Testis (tissue), 2 donors: ENCODE measurements at regions not wholly inside any gene's neighbourhood (a gene's known extent, or its start where the extent isn't known, plus 50 kb on each side); places are given as distances from the start of the nearest gene placed in this dataset.

Experiments used
- POLR2A ChIP-seq: fragments of 450-650 bp; IDR thresholded peaks from one replicate; pipeline ENCODE4 v1.6.1; 2017; ENCODE audit warnings: antibody characterized with exemption, mild to moderate bottlenecking, moderate library complexity
- TF ChIP-seq, protein P1 (sequence below), 3 experiments: fragments of 450-650 bp in 2 of 3; fragments of 200-600 bp in 1 of 3; sonication (generic) in 1 of 3; IDR thresholded peaks; one replicate each; pipeline ENCODE4 v1.5.1; 2016 to 2019; ENCODE audit warnings: antibody characterized with exemption in 3 of 3, mild to moderate bottlenecking in 2 of 3, moderate library complexity in 1 of 3

DNA sequence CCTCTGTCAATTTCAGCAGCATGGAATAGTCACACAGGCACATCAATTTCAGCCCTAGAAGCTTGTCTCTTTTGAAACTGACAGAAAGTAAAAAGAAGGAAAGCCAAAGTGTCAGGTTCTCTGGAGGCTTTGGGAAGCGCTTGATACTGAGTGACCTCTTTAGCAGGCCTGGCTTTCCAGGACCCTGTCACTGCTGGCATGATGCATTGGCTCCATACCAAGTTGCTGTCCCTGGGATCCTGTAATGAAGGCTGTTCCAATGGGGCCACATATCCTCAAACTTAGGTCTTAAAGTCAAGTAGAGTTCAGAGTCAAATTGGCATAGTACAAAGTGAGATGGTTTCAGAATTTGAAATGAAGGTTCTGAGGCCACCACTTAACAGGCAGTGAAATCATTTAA, 640.9 kb downstream of the SQOR start:
- TF ChIP-seq POLR2A: no peak
- TF ChIP-seq, protein P1, sequence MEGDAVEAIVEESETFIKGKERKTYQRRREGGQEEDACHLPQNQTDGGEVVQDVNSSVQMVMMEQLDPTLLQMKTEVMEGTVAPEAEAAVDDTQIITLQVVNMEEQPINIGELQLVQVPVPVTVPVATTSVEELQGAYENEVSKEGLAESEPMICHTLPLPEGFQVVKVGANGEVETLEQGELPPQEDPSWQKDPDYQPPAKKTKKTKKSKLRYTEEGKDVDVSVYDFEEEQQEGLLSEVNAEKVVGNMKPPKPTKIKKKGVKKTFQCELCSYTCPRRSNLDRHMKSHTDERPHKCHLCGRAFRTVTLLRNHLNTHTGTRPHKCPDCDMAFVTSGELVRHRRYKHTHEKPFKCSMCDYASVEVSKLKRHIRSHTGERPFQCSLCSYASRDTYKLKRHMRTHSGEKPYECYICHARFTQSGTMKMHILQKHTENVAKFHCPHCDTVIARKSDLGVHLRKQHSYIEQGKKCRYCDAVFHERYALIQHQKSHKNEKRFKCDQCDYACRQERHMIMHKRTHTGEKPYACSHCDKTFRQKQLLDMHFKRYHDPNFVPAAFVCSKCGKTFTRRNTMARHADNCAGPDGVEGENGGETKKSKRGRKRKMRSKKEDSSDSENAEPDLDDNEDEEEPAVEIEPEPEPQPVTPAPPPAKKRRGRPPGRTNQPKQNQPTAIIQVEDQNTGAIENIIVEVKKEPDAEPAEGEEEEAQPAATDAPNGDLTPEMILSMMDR (IDR thresholded peaks at IDR 0.05): no peak
